Stimulated activated naive CD8-positive, alpha-beta T cell treated with anti-CD3 and anti-CD28 coated beads, Interleukin-15, Interleukin-2, amounts not matched to agents 100 ng/mL and 50 ng/mL, for 24 hours (primary cell): ENCODE measurements at regions not wholly inside any gene's neighbourhood (a gene's known extent, or its start where the extent isn't known, plus 50 kb on each side); places are given as distances from the start of the nearest gene placed in this dataset.

Experiments
- H3K27ac Mint-ChIP-seq: one replicate; pipeline ENCODE4 v1.8.0; 2021; ENCODE audit warnings: mild to moderate bottlenecking, mixed read lengths
- H3K27me3 Mint-ChIP-seq: one replicate; pipeline ENCODE4 v1.8.0; 2021; ENCODE audit warnings: mixed read lengths
- H3K36me3 Mint-ChIP-seq: one replicate; pipeline ENCODE4 v1.8.0; 2021; ENCODE audit warnings: low read depth, mixed read lengths
- H3K4me1 Mint-ChIP-seq: one replicate; pipeline ENCODE4 v1.8.0; 2021; ENCODE audit warnings: low read depth, mixed read lengths
- H3K4me3 Mint-ChIP-seq: one replicate; pipeline ENCODE4 v1.8.0; 2021; ENCODE audit warnings: mild to moderate bottlenecking, mixed read lengths
- H3K9me3 Mint-ChIP-seq: one replicate; pipeline ENCODE4 v1.8.0; 2021; ENCODE audit warnings: mixed read lengths

- peaks cover 7% of the 10 kb centered on the region for H3K4me1 Mint-ChIP-seq
- H3K36me3 Mint-ChIP-seq = no peaks in the 10 kb centered on the region
- H3K9me3 Mint-ChIP-seq = no peaks in the 10 kb centered on the region
- no peak overlapping the region for H3K4me3 Mint-ChIP-seq
- H3K27me3 Mint-ChIP-seq = no peaks in the 10 kb centered on the region
- peak overlapping the region; percentile 12 for H3K27ac Mint-ChIP-seq
These were observed 118.3 kb upstream of the USP24 start for GRCh38 chr1:55333461-55333860.

- H3K27me3 Mint-ChIP-seq = no peaks in the 10 kb centered on the region
- no peak overlapping the region for H3K27ac Mint-ChIP-seq
- H3K4me1 Mint-ChIP-seq = peaks cover 5% of the 10 kb centered on the region
- H3K4me3 Mint-ChIP-seq = no peak overlapping the region
- H3K9me3 Mint-ChIP-seq = no peaks in the 10 kb centered on the region
- no peaks in the 10 kb centered on the region for H3K36me3 Mint-ChIP-seq
These were observed 116.2 kb upstream of the USP24 start for GRCh38 chr1:55331351-55331750.

DNA sequence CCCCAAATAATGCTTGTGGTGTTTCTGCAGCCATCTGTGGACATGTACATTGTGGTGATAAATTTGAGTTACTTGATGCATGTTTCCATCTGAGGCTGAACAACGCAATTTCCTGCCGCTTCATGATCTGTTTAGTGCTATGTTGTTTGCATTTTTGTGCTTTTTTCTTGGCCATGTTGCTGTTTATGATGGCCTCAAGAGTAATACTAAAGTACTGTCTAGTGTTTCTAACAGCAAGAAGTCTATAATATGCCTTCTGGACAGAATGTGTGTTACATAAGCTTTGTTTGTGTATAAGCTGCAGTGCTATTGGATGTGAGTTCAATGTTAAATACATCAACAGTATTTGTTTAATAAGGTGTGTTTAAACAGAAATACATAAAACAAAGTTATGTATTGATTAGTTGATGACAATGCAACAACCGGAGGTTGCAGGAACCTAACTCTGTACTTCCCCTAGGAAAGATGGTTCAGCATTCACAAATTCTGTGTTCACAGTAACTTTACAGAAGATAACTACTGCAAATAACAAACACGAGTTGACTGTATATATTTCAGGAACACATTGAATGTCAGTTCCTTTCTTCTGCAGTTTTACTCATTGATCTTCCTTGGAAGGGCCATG is 114.8 kb upstream of the USP24 start:
- Mint-ChIP-seq H3K4me1 (peaks cover 5% of the 10 kb centered on the region), H3K36me3 (no peaks in the 10 kb centered on the region), H3K27me3 (no peaks in the 10 kb centered on the region), H3K9me3 (no peaks in the 10 kb centered on the region), H3K4me3 (no peak overlapping the region), H3K27ac (no peak overlapping the region)

DNA sequence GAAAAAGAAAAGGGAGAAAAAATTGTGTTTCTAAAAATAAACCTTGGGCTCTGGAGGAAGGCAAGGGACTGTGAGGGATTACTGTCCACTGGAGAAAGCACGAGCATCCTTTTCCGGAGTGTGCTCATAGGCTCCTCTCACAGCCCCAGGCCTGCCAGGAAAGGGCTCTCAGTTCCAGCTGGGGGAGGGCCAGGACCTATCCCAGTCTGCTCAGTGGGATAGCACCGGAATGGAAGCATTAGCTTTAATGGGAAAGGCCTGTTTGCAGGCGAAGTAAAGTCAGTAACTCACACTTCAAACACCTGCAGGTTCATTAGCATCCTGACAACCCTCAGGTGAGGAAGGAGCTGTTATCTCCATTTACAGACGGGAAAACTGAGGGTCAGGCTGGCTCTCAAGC is 113.9 kb upstream of the USP24 start:
- Mint-ChIP-seq H3K9me3 (no peaks in the 10 kb centered on the region), H3K4me3 (no peak overlapping the region), H3K4me1 (peaks cover under 1% of the 10 kb centered on the region), H3K27ac (no peak overlapping the region), H3K36me3 (no peaks in the 10 kb centered on the region), H3K27me3 (no peaks in the 10 kb centered on the region)

GRCh38 chr1:55326496-55327243 is 111.5 kb upstream of the USP24 start:
- H3K27me3 Mint-ChIP-seq = no peaks in the 10 kb centered on the region
- H3K4me1 Mint-ChIP-seq = no peaks in the 10 kb centered on the region
- H3K27ac Mint-ChIP-seq = no peak overlapping the region
- H3K36me3 Mint-ChIP-seq = no peaks in the 10 kb centered on the region
- no peaks in the 10 kb centered on the region for H3K9me3 Mint-ChIP-seq
- no peak overlapping the region for H3K4me3 Mint-ChIP-seq

GRCh38 chr1:55323760-55324159 is 108.6 kb upstream of the USP24 start:
- H3K27me3 Mint-ChIP-seq = no peaks in the 10 kb centered on the region
- no peaks in the 10 kb centered on the region for H3K9me3 Mint-ChIP-seq
- H3K4me1 Mint-ChIP-seq = no peaks in the 10 kb centered on the region
- H3K4me3 Mint-ChIP-seq = no peak overlapping the region
- H3K27ac Mint-ChIP-seq = no peak overlapping the region
- no peaks in the 10 kb centered on the region for H3K36me3 Mint-ChIP-seq

- no peak overlapping the region for H3K27ac Mint-ChIP-seq
These were observed 107.7 kb upstream of the USP24 start for GRCh38 chr1:55322842-55323241.

DNA sequence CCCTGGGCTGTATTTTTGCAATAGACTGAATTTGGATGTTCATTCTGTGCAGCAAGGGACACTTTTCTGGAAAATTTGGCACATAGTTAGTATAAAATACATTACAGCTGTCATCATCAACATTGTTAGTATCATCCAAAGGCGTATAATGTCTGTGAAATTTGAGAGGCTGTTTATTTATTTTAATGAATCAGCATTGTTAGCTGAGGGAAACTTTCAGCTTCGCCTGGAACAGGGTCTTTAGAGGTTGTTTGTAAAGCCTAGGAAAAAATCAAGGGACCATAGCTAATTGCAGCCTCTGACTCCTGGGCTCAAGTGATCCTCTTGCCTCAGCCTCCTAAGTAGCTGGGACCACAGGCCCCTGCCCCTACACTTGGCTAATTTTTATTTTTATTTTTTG is 106.8 kb upstream of the USP24 start:
- H3K27me3 Mint-ChIP-seq = no peaks in the 10 kb centered on the region
- H3K27ac Mint-ChIP-seq = no peak overlapping the region
- no peak overlapping the region for H3K4me3 Mint-ChIP-seq
- no peaks in the 10 kb centered on the region for H3K36me3 Mint-ChIP-seq
- no peaks in the 10 kb centered on the region for H3K9me3 Mint-ChIP-seq
- no peaks in the 10 kb centered on the region for H3K4me1 Mint-ChIP-seq

More at GRCh38 chr1:55322842-55323241, 107.7 kb upstream of the USP24 start:
- H3K36me3 Mint-ChIP-seq = no peaks in the 10 kb centered on the region
- no peaks in the 10 kb centered on the region for H3K9me3 Mint-ChIP-seq
- H3K4me3 Mint-ChIP-seq = no peak overlapping the region
- H3K27me3 Mint-ChIP-seq = no peaks in the 10 kb centered on the region
- no peaks in the 10 kb centered on the region for H3K4me1 Mint-ChIP-seq

DNA sequence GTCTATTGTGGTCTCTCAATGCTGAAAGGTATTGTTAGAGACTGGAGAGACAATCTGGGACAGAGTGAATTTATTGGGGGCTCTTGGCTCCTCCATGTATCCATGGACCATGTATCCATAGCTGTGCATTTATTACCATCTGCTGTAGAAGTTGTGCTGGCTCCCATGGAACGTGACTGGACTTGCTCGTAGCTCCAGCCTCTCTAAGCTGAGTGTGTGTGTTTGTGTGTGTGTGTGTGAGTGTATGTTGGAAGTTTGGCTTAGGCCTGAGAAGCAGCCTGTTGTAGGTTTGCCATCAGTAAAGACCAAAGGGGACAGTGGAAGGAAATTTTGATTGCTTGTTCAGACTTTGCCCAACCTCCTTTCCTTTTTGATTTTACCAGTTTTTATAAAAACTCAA is 105.7 kb upstream of the USP24 start:
- Mint-ChIP-seq H3K27me3 (no peaks in the 10 kb centered on the region), H3K9me3 (no peaks in the 10 kb centered on the region), H3K4me1 (no peaks in the 10 kb centered on the region), H3K36me3 (no peaks in the 10 kb centered on the region), H3K4me3 (no peak overlapping the region), H3K27ac (no peak overlapping the region)

DNA sequence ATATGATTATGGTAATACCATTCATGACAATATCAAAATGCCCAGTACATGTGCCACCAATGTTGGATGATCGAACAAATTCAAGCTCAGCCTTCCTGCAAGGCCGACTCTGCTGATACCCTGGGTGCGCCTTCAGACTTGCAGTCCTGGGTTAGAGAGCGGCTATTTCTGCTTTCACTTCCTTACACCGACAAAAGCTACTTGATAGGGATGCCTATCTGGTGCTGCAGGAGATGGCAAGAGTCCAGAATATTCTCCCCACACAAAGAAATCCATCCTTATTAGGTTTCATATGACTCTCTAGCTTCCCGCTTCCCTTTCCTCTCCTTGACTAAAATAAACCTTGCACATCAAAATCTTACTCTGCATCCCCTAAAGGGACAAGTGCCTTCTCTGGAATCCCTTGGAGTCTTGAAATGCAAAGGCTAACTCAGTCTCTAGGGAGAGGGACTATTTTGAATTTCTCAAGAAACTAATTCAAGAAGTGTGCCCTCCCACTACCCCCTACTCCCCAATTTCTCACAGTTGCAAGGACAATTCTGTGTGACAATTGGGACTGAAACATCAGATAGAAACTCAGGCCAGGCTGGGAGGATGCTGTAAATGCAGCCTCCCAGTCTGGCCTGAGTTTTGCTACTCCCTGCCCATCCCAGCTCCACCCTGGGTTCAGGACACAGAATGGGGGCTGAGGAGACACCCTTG is 103.1 kb upstream of the USP24 start:
- H3K27me3 Mint-ChIP-seq = no peaks in the 10 kb centered on the region
- no peak overlapping the region for H3K27ac Mint-ChIP-seq

DNA sequence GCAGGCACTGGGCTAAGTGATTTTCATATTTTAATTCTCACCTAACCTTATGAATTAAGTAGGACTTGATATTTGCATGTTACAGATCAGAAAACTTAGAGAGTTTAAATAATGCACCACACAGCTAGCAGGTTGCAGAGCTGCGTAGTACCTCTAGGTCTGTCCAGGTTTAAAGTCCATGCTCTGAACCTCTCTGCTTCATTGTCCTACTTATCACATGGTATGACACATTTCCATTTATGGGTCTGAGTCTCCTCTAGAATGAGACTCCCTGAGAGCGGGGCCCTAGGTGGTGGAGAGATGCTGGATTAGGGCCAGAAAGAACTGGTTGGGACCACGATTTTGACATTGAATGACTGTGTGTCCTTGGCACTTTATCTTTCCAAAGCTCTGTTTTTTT is 102.5 kb upstream of the USP24 start:
- no peak overlapping the region for H3K27ac Mint-ChIP-seq
- no peaks in the 10 kb centered on the region for H3K9me3 Mint-ChIP-seq
- no peaks in the 10 kb centered on the region for H3K4me1 Mint-ChIP-seq
- no peak overlapping the region for H3K4me3 Mint-ChIP-seq
- no peaks in the 10 kb centered on the region for H3K27me3 Mint-ChIP-seq
- no peaks in the 10 kb centered on the region for H3K36me3 Mint-ChIP-seq

More for the DNA sequence above, 103.1 kb upstream of the USP24 start:
- no peak overlapping the region for H3K4me3 Mint-ChIP-seq
- H3K9me3 Mint-ChIP-seq = no peaks in the 10 kb centered on the region
- no peaks in the 10 kb centered on the region for H3K4me1 Mint-ChIP-seq
- no peaks in the 10 kb centered on the region for H3K36me3 Mint-ChIP-seq

GRCh38 chr1:55316947-55317662 is 101.9 kb upstream of the USP24 start:
- H3K36me3 Mint-ChIP-seq = no peaks in the 10 kb centered on the region
- no peaks in the 10 kb centered on the region for H3K9me3 Mint-ChIP-seq
- no peaks in the 10 kb centered on the region for H3K27me3 Mint-ChIP-seq
- H3K4me3 Mint-ChIP-seq = no peak overlapping the region
- no peaks in the 10 kb centered on the region for H3K4me1 Mint-ChIP-seq
- no peak overlapping the region for H3K27ac Mint-ChIP-seq

DNA sequence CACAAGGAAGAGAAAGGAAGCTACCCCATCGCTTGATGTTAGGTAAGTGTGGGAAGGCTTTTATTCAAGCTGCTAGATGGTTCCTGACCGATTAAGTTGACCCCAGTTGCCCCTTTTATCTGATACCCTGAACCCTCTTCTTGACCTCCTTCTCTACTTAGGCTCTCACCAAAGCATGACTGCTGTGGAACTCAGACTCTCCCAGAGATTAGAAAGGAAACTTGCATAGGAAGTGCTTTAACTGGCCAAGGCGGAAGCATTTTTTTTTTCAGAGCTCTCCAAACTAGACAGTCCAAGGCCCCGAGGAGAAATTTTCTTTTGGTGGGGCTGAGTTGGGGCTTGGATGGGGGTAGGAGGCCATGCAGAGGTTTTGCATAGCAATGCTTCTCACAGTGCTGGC is 101.3 kb upstream of the USP24 start:
- Mint-ChIP-seq H3K36me3 (no peaks in the 10 kb centered on the region), H3K4me1 (no peaks in the 10 kb centered on the region), H3K27ac (no peak overlapping the region), H3K9me3 (no peaks in the 10 kb centered on the region), H3K4me3 (no peak overlapping the region), H3K27me3 (no peaks in the 10 kb centered on the region)

GRCh38 chr1:55315552-55315951 is 100.4 kb upstream of the USP24 start:
- H3K36me3 Mint-ChIP-seq = no peaks in the 10 kb centered on the region
- H3K27ac Mint-ChIP-seq = no peak overlapping the region

DNA sequence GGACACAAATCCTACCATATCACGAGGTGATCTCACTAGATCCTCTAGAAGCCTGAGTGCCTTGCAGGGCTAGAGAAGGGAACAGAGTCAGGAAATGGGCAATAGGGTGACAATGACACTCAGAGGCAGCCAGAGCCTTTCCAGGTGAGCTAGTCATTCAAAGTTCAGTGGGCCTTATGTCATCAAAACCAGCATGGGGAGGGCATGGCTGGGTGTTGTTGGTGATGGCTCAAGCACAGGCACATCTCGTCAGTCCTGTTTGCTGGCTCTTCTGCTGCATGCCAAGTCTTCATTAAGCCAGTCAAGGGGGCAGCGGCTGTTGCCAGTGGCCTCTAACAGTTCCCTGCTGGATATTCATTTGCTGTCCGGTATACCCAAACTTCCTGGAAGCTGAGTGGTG is 99.6 kb upstream of the USP24 start:
- Mint-ChIP-seq H3K4me3 (no peak overlapping the region), H3K36me3 (no peaks in the 10 kb centered on the region), H3K4me1 (peaks cover 10% of the 10 kb centered on the region), H3K9me3 (no peaks in the 10 kb centered on the region), H3K27ac (no peak overlapping the region), H3K27me3 (no peaks in the 10 kb centered on the region)

More at GRCh38 chr1:55315552-55315951, 100.4 kb upstream of the USP24 start:
- H3K4me3 Mint-ChIP-seq = no peak overlapping the region
- H3K9me3 Mint-ChIP-seq = no peaks in the 10 kb centered on the region
- H3K4me1 Mint-ChIP-seq = peaks cover 8% of the 10 kb centered on the region
- H3K27me3 Mint-ChIP-seq = no peaks in the 10 kb centered on the region
